GM21737 (cell line): ENCODE measurements at regions not wholly inside any gene's neighbourhood (a gene's known extent, or its start where the extent isn't known, plus 50 kb on each side); places are given as distances from the start of the nearest gene placed in this dataset.
A peak's percentile ranks its signal among the peaks of the same experiment; 100 is the strongest.

ENCODE experiments used
- ATAC-seq: cut with Tn5 transposase; IDR thresholded peaks from one replicate; pipeline ENCODE4 v1.9.1; 2021; ENCODE audit warnings: mild to moderate bottlenecking, moderate library complexity; ENCODE audit not compliant: unreplicated experiment

DNA sequence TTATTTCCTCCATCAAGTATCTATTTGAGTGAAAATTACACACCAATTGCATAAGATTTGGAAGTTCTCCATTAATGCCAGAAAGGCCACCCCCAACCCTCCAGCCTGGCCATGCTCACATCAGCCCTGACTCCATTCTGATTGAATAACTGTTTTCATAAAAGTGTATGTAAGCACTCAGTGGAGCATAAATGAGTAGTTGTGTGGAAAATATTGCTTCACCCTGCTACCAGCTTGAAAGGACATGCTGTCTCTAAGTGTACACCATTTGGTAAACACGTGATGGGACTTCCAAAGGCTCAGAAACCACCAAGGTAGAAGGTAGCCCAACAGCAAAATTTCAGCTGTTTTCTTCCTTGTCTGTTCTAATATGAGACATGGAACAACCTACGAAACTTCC lies 393.8 kb downstream of the ZNF385D start:
- ATAC-seq: no peak

DNA sequence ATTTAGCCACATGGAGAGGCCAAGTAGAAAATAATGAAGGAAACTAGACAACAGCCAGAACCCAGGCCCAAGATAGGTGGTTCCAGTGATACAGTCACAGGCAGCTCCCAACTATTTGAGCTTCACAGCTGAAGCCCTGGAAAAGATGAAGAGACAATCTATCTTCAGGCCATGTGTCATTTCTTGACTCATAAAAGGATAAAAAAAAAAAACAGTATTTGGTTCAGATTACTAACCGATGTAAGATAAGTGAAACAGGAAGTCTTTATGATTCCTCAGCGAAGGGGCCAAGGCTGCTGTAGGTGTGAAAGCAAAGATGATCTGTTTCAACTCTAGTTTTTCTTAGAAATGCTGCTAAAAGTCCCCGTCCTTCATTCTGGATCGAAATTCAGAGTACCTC lies 394.6 kb downstream of the ZNF385D start:
- ATAC-seq: no peak

DNA sequence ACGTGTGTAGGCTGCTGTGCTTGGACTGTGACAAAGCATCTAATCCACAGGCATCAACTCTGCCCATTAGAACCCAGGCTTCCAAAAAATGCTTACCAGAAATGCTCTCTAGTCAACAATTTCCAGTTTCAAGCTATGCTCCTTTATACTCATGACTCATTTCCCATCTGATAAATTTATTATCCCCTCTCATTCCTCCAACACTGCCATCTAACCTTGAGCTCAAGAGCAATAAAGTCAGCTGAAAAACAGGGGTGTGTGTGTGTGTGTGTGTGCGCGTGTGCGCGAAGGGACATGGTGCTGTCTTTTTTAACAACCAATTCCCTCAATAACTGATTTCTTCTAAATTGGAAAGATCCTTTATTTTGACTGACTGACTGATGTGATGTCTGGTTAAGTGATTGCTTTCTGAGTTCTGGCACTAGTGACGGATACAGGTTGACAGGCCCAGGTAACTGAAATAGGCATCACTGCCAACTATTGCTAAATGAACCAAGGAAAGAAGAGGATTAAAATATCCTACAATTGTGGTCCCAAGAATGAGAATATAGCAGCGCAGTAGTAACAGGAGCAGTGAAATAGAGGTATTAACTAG lies 405.5 kb downstream of the ZNF385D start:
- ATAC-seq: no peak

DNA sequence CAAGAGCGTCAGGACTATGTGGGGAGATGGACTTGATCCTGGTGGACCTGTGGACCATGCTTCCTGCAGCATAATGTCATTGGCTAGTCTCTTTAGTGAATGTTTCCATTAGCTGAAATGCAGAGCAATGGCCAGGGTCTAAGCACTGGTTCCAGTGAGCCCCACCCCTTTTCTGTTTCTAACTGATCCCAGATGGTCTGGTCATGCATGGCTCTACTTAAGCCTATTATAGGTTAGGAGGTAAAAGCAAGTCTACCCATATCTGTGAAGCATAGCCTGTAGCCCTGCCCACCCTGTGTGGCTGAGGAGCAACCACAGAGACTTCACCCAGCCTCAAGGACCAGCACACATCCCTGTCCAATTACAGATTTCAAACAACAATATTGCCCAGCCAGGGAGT lies 419.2 kb downstream of the ZNF385D start:
- ATAC-seq: no peak

DNA sequence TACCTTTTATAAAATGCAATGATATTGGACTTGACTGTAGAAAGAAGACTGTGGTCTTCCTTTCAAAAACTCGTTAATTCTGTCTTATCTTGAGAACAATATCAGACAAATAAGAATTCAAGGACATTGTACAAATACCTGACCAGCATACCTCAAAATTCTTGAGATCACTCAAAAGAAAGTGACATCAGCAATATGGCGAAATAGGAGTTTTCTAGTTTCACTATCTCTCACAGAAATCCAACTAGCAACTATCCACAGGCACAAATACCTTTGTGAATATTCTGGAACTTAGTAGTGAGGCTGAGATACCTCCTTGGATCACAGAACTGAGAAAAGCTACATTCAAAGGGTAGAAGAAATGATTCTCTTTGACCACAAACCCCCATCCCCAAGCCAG lies 419.7 kb downstream of the ZNF385D start:
- ATAC-seq: no peak

DNA sequence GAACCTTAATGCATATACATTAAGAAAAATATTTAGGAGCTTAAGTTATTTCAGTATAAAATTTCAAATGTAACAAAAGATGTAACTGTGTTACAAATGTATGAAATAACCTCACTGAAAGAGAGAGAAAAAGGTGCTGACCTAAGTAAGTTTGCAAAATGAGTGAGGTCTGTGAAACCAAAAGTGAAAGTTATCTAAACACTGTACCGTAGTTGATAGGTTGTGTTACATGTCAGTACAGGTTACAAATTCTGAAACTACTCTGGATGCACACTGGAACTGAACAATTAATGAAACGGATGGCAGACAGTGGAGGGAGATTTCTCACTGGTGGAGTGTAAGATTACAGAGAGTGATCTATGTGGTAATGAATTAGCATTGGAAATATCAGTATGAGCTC lies 420.7 kb downstream of the ZNF385D start:
- ATAC-seq: peak; percentile 82

DNA sequence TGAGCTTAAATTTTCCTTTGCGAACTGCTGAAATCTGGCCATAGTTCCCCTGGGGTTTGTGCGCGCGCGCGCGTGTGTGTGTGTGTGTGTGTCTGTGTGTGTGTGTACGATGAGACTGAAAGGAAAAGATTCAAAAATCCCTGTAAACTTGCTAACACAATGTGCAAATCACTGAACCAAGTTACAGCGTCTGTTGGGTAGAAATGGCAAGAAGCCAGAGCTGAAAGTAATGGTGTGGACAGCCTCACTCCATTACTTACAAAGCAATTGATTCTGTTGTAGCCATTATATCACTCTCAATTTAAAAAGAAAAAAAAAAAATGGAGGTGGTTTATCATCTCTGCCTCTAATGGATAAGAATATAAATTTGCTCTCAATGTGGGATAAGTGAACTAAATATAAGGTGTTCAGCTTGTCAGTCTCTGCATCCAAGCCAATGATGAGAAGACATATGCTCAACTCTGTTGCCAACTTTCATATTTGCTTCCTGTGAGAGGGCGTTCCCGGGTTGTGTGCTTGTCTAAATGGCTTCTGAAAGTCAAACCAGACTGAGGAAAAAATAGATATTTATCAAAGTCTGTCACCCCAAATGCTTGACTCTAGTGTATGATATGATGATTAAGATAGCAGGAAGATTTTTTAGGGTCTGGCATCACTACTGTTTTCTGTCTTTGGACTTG lies 422.2 kb downstream of the ZNF385D start:
- ATAC-seq: no peak

DNA sequence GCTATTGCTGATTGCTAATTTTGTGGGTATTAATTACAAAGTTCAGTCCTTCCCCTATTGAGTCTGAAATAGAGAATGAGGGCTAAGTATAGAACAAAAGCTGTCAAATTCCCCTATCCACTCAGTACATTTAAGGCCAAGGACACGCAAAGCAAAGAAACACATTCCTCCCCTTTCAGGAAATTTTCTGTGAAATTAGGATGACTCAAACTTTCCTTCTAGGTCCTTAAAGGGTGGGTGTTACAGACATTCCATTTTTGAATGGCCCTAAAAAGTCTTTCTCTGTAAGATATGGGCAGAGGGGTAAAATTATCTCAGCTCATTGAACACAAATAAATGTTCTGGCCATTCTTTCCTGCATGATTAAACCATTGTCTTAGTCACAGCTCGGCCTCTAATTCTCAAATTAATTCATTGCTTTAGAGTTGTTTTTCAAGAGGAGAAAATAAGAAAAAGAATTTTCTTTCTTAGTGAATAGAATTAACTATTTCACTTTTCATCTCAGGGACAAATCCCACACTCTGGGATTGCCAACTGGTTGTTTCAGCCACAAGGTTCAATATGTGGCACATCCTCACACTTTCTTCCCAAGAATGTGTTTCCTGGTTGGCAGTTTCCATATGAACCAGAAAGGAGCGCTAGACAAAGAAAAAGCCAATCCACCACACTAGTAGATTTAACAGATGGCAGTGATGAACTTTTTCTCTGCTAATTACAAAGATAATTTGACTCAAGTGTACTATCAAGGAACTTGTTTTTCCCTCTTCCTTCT lies 424.1 kb downstream of the ZNF385D start:
- no peak for ATAC-seq

DNA sequence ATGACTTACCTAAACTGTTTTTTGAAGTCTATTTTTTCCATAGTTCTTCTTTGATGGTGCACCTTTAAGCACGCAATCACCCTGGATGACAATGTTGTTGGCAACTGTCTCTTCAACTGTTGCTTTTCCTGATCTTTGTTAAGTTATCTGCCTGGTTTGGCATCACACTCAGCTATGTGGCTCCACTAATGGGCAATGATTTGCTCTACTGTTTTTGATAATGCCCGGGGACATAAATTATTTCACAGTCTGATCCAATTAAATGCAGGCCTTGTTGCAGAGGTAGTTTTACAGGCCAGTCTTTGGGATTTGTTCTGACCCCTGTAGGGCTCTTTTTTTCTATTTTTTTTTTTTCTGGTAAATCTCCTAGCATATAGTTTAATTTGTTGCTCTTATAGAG lies 436.3 kb downstream of the ZNF385D start:
- no peak for ATAC-seq

DNA sequence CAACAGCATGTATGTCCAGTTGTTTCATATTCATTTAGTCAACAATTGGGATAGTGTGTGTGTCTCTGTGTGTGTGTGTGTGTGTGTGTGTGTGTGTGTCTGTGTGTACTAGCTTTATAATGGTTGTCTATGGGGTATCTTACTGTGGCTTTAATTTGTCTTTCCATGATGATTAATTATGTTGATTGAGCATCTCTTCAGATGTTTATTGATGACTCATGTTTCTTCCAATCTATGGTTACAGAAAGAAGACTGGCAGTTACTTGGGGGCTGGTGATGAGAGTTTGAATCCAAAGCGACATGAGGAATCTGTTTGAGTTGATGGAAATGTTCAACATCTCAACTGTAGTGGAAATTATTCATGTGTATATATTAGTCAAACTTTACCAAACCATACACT lies 440.1 kb downstream of the ZNF385D start:
- ATAC-seq: no peak

DNA sequence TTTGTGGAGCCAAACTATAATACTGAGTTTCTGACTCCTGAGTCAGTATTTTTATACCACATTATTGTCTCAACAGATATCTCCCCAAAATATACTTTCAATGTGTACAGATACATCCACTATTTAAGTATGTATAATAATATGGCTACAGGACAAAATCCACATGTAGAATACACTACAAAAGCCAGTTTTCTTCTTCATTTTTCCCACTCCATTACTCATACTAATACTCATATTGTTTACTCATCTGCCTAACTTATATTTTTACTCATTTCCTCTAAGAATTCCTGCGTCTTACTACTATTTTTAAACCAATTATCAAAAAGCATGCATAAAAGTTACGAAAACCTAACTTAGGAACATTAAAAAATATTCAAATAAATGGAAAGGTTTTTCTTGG lies 440.8 kb downstream of the ZNF385D start:
- ATAC-seq: no peak

DNA sequence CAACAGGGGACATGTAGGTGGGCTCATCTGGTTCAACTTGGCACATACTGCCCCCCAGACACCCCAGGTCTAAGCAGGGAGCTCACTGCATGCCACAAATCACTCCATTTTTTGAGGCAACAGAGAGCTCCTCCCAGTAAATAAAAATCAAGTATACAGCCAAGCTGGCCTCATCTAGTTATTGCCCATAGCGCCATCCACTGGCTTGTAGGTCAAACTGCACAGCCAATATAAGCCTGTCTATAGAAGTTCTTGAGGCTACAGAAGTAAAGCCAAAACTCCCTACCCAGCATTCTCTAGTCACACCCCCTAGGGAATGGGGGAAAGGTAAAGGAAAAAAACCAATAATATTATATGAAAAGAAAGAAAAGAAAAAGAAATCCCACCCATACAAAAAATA lies 453.7 kb downstream of the ZNF385D start:
- ATAC-seq: no peak

DNA sequence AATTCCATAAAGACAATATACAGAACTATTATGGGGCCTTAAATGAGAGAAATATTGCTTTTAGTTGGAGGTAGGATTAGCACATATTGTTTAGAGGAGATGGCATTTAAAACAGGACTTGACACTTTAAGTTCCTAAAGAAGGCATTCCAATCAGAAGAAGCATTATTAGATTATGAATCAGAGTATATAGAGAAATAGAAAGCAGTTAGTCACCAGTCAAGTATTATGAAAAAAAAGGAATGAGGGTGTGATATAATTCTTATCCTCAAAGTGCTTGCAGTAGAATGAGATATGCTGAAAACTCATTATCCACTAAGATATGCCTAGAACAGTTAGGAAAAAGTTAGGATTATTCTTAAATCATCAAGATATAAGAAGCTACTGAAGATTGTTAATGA lies 456.2 kb downstream of the ZNF385D start:
- ATAC-seq: no peak

DNA sequence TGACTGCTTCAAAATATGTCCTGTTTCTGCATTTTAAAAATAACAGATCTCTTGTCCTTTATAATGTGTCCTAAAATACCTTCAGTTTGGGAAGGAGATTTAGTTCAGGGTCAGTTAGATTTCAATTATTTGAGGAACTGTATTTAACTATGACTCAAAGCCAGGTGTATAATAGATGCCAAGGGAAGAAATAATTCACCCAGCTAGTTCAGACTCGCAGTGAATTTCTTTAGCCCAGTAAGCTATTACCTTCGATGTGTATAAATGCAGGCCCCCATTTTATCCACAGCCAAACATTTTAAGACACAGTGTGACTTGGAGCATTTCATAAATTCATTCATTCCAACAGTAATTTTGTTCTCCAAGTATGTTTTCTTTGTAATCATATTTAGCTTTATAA lies 458.0 kb downstream of the ZNF385D start:
- ATAC-seq: no peak

DNA sequence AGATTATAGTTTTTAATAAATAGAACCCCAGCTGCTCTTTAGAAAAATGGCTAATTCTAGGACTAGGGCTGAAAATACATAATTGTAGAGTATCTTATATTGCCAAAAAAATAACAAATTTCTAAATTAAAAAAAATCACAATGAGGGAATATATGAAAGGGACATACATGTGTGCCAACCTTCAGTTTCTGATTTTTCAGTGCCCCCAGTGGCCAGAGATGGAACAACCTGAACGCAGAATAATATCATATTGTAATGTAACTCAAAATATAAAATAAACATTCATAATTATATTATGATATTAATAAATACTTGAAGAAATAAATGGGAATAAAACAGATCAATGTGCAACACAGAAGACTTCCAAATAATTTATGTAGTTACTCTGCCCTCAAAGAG lies 460.5 kb downstream of the ZNF385D start:
- no peak for ATAC-seq

DNA sequence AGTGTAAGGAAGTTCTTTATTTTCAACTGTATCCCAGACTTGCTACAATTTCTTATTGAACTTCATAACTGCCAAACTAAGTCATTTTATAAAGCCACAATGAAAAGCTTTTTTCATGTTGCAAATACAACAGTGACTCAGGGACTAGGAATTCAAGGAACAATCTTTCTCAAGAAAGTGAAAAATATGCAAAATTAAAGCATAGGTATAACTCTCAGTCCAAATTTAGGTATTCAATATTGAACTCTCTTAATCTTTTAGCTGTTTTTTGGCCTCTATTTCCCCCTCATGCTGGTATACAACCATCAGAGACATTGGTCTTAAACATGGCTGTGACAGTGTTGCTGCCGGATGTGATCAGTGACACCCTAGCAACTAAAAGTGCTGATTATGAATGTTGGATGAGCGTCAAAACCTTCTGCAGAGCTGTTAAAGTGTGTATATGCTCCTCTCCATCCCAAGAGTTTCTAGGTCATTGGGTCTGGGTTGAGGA lies 476.9 kb downstream of the ZNF385D start:
- no peak for ATAC-seq

DNA sequence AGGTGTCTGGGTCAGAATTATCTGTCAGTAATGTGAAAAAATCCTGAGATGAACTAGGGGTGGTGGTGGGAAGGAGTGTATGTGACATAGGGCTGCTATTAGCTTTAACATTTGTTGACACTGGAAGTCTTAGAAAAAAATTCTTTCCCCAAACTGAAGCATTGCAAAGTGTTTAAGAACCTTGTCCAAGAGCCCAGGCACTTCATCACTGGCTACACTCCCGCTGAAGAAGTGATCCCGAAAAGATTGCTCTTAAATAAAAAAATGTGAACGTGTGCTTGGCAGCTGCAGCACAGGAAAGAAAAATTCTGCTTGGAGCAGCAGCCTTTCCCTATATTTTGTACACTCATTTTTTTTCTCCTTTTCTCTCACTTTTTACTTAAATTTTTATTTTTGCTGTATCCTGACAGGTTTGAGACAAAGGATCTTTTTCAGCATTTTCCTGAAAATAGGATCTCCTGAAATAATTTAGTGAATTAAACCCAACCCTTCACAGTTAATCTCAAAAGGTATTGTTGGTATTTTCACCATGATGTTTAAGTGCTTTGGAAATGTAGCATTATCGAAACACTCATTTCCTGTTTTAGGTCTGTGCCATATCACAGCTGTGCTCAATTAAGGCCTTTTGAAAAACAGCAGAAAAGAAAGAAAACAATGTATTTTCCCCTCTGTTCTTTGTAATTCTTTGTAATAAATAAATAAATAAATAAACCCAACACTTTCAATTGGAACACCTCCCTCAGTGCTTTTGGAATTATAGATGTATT lies 477.6 kb downstream of the ZNF385D start:
- ATAC-seq: no peak

DNA sequence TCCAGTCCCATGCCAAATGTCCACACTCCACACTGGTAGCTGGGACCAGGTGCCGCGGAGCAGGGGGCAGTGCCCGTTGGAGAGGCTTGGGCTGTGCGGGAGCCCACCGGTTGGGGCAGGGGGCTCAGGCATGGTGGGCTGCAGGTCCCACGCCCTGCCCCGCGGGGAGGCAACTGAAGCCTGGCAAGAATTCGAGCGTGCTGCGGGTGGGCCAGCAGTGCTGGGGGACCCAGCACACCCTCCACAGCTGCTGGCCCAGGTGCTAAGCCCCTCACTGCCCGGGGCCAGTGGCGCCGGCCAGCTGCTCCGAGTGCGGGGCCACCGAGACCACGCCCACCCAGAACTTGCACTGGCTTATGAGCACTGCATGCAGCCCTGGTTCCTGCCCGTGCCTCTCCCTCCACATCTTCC lies 479.4 kb downstream of the ZNF385D start:
- ATAC-seq: no peak

DNA sequence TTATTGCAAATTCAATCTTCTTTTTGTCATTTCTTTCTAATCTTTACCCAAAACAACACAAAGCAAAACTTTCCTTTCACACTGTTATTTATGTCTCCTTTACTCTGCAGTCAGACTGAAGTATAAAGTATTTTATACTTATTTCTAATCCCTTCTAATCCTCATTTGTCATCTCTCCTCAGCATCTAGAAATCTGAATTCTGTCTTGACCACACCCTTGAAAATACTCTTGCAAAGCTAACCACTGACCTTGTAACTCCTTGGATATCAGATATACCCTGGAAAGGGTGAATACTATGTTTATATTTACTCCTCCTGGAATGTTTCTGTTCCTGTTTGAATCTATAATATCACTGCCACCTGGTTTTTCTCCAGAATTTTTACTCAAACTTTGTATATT lies 481.1 kb downstream of the ZNF385D start:
- no peak for ATAC-seq

DNA sequence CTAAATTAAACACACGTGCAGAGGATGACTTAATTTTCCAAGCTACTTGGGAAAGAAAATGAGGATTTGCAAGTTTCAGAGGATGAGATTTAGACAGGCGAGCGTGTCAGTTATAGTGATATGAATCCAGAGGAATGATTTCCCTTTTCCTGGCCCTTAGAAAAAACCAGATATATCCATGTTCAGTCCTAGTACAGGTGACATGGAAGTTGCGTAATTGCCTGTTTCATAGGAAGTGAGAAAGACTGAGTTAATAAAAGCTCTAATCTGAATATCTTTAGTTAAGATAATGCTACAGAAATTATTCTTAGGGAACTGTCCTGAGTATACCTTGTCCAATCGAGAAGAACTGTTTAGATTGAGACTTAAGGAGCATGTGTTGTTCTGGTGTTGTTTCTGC lies 490.5 kb downstream of the ZNF385D start:
- no peak for ATAC-seq

DNA sequence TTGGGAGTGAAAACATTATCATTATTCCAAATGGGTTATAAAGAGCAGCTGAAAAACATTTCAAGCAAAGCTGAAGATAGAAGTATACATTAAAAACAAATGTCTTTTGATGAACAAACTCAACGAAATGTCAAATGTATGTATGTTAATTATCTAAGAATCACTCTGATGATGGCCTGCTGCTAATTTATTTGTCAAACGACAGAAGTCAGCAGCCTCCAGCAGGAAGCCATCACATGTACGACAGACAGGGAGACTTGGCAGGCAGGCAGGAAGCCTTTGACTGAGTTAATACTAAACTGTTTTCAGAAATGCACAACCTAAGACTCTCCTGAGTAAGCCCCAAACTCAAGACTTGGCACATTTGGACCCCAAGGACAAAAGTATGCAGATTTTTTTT lies 491.1 kb downstream of the ZNF385D start:
- ATAC-seq: no peak
